Gastrocnemius medialis (tissue), 4 donors: ENCODE measurements at regions not wholly inside any gene's neighbourhood (a gene's known extent, or its start where the extent isn't known, plus 50 kb on each side); places are given as distances from the start of the nearest gene placed in this dataset.

Experiments used
- POLR2A ChIP-seq, 2 donors: fragments of 450-650 bp; IDR thresholded peaks; one replicate each; pipeline ENCODE4 v1.6.1; 2017; ENCODE audit warnings: antibody characterized with exemption in 2 of 2, mild to moderate bottlenecking in 2 of 2, moderate library complexity in 2 of 2
- TF ChIP-seq, protein P1 (sequence below), 5 experiments: fragments of 450-650 bp in 3 of 5; fragments of 200-600 bp in 2 of 5; sonication (generic) in 2 of 5; IDR thresholded peaks in 4 of 5; conservative IDR thresholded peaks in 1 of 5; 1 replicate in 4 of 5; 2 replicates in 1 of 5; pipeline ENCODE4 v1.5.1; 2016 to 2019; ENCODE audit warnings: antibody characterized with exemption in 5 of 5, mild to moderate bottlenecking in 3 of 5, moderate library complexity in 3 of 5

DNA sequence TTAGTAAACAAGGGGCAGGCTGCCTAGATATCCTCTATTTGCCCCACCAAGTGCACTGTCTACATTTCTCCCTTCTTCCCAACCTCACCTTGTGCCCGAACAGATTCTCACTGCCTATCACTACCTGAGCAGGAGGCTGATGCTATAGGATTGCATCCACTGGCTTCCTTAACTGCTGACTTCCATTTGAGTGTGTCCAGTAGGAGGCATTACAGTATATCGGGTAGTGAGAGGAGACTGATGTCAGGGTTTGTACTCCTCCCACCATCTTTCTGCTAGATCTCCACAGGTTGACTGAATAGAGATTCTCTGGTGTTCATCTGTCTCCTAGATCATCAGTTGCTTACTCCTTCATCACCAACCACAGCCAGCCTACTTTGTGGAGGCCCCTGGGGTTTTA, 796.3 kb downstream of the LRRIQ3 start:
- TF ChIP-seq, protein P1, sequence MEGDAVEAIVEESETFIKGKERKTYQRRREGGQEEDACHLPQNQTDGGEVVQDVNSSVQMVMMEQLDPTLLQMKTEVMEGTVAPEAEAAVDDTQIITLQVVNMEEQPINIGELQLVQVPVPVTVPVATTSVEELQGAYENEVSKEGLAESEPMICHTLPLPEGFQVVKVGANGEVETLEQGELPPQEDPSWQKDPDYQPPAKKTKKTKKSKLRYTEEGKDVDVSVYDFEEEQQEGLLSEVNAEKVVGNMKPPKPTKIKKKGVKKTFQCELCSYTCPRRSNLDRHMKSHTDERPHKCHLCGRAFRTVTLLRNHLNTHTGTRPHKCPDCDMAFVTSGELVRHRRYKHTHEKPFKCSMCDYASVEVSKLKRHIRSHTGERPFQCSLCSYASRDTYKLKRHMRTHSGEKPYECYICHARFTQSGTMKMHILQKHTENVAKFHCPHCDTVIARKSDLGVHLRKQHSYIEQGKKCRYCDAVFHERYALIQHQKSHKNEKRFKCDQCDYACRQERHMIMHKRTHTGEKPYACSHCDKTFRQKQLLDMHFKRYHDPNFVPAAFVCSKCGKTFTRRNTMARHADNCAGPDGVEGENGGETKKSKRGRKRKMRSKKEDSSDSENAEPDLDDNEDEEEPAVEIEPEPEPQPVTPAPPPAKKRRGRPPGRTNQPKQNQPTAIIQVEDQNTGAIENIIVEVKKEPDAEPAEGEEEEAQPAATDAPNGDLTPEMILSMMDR (IDR thresholded peaks at IDR 0.05 in 4 of 5, conservative IDR thresholded peaks at IDR 0.05 in 1 of 5) = no peak
- no peak for TF ChIP-seq POLR2A (IDR thresholded peaks at IDR 0.05)
